GM21576 (cell line): ENCODE measurements at regions not wholly inside any gene's neighbourhood (a gene's known extent, or its start where the extent isn't known, plus 50 kb on each side); places are given as distances from the start of the nearest gene placed in this dataset.

Experiments
- ATAC-seq: cut with Tn5 transposase; IDR thresholded peaks from one replicate; pipeline ENCODE4 v1.9.1; 2021; ENCODE audit warnings: mild to moderate bottlenecking, moderate library complexity; ENCODE audit not compliant: unreplicated experiment

DNA sequence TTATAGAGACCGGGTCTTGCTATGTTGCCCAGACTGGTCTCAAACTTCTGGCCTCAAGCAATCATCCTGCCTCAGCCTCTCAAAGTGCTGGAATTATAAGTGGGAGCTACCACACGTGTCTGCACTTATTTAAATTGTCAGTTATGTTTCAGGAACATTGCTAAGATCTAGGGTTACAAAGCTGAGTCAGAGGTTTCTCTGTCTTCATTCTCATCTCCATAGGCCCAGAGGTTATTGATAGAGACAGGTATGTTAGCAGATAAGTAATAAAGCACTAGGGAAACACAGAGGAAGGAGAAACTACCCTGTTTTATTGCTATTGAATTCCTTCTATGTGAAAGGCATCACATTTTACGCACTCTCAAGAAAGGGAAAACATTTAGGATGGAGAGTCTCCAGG lies 214.1 kb downstream of the REEP3 start:
- ATAC-seq, result no peak

DNA sequence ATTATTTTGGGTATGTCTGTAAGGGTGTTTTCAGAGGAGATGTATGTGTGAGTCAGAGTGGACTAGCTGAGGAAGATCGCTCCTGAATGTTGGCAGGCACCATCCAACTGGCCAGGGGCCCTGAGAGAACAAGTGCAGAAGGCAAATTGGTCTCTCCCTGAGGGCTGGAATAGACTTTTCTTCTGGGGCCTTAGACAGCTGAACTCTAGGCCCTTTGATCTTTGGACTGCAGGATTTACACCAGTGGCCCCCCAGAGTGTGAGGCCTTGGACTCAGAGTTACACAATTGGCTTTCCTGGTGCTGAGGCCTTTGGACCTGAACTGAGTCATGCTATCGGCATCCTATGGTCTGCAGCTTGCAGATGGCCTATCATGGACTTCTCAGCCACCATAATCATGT lies 217.2 kb downstream of the REEP3 start:
- ATAC-seq, result no peak

DNA sequence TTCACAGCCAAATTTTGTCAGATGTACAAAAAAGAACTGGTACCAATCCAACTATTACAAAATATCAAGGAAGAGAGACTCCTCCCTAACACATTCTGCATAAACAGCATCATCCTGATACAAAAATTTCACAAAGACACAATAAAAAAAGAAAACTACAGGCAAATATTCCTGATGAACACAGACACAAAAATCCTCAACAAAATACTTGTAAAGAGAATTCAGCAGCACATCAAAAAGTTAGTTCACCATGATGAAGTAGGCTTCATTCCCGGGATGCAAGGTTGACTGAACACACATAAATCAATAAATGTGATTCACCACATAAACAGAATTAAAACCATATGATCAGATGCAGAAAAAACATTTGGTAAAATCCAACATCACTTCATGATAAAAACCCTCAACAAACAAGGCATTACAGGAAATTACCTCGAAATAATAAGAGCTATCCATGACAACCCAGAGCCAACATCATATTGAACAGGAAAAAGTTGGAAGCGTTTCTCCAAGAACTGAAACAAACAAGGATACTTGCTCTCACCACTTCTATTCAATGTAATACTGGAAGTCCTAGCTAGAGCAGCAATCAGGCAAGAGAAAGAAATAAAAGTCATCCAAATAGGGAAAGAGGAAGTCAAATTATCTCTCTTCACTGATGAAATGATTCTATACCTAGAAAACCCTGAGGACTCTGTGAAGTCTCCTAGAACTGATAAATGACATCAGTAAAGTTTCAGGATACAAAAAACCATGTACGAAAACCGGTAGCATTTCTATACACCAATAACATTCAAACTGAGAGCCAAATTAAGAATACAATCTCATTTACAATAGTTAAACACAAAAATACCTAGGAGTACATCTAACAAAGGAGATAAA lies 223.1 kb downstream of the REEP3 start:
- ATAC-seq, result no peak

DNA sequence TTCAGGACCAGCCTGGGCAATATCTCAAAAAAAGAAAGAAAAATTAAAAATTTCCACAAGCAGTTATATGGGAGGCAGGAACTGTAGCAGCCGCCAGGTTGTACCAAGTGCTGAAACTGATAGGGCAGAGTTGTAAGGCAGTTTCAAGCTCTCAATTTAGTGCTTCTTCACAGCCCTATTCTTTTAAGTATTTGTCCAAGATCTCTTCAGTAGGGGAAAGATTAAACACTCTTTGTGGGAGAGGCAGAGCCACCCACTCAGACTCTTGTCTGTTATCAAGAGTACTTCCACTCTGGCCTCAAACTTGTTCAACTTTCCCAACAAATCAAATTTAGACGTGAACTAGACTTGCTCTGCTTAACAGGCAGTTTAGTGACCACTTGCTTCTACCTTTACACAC lies 228.7 kb downstream of the REEP3 start:
- ATAC-seq, result no peak

DNA sequence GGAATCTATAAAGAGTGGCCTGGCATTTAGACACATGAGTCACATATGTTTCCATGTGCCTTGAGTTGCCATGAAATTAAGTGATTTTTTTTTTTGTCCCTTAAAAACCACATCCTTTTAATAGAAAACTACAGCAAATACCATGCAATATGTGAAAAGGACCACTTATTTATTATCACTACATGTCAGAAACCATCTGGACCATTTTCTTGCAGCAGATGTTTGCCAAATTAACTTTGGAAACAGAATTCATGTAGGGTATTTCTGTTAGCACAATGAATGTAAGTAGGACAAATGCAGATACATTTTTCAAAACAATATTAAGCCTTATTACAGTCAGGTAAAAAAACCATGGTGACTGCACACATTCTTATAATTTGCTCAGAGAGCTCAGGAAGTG lies 230.6 kb downstream of the REEP3 start:
- no peak for ATAC-seq

DNA sequence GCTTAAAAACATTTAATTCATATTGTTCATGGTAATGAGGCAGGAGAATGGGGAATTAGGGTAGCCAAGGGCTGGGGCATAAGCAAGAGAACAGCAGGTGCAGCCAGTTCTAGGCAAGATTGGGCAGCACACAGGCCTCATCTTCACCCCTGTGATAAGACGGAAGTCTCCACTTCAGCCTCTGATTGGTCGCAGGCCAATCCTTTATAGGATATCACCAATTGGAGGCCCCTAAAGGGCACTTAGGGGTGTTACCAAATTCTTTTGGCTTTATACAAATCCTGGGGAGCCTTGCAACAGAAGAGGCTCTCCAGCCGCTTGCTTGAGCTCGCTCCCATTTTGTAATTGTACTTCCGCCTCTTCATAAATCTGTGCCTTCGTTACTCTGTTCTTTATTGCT lies 231.1 kb downstream of the REEP3 start:
- no peak for ATAC-seq

DNA sequence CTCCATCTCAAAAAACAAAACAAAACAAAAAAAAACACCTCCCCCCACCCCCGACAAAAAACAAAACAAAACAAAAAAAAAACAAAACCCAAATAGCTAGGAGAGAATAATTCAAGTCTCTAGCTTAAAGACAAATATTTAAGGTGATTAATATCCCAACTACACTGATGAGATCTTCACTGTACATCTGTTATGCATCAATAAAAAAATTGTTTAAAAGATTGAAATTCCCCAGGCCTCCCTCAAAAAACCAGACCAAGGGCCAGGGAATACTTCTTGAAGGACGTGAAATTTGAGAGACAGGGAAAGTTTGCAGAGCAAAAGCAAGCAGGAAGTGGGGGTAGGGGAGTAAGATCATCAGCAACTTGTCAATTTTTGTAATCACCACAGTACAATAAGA lies 232.6 kb downstream of the REEP3 start:
- ATAC-seq, result no peak

DNA sequence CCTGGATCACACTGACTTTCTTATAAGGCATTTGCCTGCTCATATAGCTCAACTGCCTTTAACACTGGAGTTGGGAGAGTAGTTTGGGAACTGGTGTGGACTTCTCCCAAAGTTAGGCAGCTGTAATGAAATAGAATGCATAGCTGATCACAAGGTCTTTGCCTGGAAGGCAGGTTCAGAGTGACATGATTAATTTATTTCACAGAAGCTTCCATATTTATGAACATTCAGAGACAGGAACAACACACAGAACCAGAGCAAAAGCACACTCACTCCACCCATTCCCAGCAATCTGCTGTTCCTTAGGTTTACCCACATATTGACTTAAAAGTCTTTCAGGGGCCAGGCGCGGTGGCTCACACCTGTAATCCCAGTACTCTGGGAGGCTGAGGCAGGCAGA lies 234.2 kb downstream of the REEP3 start:
- ATAC-seq, result no peak

DNA sequence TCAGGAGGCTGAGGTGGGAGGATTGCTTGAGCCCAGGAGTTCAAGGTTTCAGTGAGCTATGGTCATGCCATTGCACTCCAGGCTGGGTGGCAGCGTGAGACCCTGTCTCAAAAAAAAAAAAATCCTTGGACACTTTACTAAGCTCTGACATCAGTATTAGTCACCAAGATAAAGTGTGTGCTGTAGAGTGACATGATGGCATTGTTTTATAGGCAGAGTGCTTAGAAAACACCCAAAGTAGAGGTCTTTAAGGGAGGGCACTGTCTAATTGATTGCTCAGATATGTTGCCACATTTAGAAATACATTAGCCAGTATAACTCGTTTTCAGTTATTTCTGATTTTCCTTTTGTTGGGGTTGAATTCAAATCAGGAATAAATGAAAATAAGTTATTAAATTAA lies 235.9 kb downstream of the REEP3 start:
- ATAC-seq, result no peak

DNA sequence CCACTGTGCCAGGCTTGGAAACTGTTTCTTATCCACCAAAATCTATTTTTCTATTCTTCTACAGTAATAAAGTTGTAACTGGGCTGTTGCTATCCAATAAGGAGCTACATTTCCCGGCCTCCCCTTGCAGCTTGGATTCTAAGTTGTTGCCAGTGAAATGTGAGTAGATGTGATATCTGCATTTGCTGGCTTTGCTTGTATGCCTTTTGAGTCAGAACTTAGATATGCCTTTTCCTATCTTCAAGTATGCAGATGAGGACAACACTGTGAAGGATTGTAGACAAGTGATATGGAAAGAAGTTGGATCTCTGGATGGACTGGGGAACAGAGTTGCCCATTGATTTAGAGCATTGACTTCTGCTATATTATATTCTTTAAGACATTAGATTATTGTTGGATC lies 236.9 kb downstream of the REEP3 start:
- no peak for ATAC-seq

DNA sequence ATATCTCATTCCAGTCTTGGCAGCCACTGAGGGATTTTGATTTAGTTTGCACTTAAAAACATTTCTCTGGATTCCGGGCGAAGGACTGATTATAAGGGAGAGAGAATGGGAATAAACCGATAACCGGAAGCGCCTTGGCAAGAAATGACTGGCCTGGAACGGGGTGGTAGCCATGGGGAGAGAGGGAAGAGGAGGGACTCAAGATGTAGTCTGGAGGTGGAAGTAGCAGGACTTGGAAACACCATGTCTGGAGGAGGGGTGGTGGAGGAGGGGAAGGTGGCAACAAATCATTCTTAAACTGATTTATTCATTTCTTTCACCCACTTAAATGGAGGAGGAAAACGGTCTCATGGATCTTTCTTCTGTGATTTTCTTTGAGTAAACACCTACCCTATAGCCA lies 238.1 kb downstream of the REEP3 start:
- no peak for ATAC-seq

DNA sequence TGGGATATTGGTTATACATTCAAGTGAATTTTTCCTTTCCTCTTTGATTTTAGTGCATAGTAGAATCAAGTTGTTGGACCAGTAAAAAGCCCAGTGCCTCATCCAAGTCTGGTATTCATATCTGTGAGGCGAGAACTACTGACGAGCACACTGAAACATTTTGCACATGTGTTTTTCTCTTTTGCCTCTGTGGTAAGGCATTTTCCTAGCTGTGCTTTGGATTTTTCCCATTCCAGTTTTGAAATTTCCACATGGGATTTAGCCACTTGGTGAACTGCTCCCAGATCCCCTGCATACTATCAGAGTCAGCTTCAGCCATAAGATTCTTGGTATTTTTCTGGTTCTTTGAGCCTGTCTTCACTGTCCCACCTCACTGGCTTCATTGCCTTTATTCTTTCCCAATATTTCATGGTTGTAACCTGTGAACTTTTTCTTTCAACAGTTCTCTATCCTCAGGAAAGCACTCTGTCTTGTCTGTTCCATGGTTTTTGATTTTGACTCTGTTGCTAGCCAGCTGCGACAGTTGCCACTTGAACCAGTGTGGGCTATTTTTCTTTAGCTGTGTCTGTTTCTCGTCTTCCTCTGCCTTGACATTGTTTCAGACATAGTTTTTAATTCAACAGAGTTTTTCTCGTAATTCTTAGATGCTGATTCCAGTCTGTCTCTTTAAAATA lies 239.0 kb downstream of the REEP3 start:
- ATAC-seq, result no peak

DNA sequence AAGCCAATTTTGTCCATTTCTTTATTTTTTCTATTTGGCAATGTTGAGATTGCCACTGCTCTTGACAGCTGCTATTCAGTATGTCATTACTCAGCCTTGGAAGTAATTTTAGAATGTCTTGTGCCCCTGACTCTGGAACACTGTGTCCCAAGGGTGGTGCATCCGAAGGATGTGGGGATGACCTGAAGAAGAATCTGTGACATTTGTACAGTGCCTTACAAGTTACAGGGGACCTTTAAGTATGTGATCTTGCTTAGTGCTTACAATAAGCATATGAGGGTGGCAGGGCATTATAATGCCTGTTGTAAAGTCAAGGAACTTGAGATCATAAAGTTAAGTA lies 239.5 kb downstream of the REEP3 start:
- no peak for ATAC-seq

DNA sequence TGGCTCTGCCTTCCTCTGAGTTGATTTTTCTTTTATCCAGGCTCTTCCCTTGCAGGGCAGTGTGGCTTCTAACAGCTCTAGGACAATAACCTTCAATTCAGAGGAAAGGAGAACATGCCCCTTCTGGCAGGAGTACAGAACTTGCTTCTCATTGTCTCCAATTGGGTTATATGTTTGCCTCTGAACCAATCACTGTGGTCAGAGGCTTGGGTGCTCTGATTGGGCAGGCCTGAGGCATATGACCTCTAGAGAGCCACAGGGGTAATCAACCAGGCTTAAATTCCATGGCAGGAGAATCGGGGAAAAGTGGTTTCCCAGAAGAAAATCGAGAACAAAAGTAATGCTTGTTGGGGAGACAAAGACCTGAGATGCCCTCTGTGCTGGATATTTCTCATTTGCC lies 240.0 kb downstream of the REEP3 start:
- ATAC-seq, result no peak

DNA sequence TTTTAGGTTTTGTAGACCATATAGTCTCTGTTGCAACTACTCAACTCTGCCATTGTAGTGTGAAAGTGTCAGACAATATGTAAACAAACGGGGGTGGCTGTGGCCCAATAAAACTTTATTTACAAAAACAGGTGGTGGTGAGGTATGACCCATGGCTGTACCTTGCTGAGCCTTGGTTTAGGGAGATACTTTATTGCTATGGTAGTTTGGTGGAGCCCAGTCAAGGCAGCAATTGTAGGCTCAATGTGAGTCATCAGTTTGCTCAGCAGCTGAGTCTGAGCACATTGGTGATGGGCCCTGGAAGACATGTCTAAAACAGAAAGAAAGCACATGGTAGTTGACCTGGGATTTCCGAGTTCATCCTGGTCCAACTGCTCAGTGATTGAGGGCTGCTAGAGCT lies 242.5 kb downstream of the REEP3 start:
- ATAC-seq, result no peak

DNA sequence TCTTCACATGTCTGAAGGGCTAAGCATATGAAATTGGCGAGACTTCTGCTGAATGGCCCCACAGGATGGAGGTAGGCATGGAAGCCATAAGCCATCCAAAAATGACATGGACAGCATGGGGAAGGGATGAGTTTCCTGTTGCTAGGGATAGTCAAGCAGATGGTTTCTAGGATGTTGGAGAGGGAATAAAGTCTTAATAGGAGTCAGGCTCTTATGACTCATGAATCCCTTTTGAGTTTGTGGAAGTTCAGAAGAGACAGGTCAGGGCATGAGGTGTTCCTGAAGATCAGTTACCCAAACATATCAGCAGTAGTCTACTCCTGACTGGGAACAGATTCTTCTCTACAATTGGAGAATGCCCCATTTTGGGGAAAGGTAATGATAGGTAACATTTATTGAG lies 243.9 kb downstream of the REEP3 start:
- ATAC-seq, result no peak

DNA sequence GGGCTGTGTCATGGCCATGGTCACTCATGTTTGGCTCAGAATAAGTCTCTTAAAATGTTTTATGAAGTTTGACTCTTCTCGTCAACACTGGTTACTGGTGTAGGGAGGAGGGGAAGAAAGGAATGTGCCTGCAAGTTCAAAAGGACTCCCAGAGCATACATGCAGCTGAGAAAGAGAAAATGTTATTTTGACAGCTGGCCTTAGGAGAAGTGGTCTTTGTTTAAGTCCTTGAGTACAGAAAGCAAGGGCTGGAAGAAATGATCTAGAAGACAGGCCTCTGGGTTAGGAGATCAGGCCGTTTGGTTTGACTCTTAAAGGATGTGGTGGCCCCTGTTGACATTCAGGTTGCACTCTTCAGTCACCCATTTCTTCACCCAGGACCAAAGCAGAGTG lies 245.5 kb downstream of the REEP3 start:
- ATAC-seq, result no peak

DNA sequence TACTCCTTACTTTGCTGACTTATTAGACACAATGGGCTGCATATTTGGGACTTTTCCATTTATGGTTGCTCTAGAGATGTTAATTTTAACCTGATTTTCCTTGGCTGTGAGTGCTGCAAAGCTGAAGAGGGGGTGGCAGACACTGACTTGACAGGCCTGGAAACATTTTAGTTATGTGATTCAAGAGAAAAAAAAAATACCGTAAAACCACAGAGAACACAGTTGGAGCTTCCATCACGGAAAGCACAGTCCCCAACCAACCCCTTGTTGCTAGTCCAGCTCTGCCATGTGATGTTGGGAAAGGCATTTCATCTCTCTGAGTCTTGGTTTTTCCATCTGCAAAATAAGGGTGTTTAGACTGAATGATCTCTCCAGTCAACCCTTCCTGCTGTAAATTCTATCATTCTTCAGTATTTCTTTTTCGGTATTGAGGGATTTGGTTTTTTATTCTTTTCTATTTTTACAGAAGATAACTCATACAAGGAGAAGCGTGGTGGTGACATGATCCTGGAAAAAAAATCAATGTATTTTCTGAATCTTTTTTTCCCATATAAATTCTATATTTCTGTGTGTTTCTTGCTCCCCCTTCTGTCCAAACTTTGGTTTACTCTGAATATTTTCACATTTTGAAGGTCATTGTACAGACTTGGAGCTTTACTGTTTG lies 246.1 kb downstream of the REEP3 start:
- no peak for ATAC-seq

DNA sequence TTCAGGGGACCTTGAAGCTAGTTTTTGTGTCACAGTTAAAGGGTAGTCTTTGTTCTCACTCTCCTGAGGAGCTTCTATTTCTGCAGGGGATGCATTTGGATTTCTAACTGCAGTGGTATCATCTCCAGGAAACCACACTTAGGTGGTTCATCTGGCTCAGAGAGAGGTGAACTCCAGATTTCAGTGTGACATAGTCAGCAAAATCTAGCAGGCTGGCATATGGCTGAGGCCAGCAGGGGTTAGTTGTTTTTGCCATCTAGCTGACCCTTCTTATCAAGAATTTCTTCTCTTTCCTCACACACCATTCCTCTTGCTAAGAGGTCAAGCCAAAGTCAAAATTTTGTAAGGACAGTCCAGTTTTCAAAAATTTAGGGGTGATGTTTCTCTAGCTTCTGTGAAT lies 248.2 kb downstream of the REEP3 start:
- no peak for ATAC-seq

DNA sequence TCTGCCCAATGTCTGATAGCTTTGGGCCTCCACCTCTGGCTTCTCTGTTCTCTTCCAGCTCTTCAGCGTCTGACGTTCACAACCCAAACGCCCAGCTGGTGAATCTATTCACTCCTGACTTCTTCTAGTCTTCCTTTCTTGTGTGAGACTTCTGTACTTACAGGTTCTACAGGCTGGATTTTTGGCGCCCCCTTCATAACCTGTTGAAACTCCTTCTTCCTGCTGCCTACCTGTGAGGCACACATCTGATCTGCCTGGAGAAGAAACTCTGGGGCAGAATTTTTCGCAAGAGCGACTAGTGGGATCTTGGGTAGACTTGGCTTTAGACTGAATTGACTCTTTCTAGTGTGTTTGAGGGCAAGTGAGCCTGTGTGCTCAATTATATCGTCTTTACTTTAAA lies 249.3 kb downstream of the REEP3 start:
- no peak for ATAC-seq

DNA sequence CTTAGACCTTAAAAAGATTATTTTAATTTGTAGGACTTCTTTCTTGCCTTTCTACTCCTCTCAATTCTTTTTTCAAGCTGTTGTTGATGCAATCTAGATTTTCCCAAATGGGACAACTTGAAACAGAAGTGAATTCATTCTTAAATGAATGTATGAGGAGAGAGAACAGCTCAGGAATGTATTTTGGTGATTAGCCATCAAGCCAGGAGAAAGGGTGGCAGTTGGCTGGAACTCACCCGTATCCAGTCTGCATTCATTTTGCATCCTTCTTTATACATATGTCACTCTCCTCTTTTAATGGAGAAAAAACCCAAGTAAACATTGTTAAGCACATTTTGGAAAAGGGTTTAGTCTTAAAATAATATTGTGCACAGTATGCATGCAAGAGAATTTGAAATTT lies 251.3 kb downstream of the REEP3 start:
- ATAC-seq, result no peak

DNA sequence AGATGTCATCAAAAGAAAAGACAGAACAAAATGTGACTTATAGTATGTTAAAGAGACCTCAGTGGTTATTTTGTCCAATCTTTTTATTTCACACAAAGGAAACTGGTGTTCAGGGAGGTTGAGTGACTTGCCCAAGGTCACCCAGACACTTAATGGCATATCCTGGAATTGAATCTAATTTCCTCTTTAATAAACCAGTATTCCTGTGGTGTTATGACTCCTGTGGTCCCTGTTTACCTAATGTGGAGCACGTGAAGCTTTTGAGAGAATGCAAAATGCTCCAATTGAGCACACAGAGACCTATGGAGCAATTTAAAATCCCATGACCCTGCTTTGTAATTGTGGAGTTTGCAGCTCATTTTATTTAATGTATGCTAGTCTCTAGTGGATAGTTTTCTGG lies 251.9 kb downstream of the REEP3 start:
- no peak for ATAC-seq
